Heart left ventricle (tissue), 16 donors: ENCODE measurements at regions not wholly inside any gene's neighbourhood (a gene's known extent, or its start where the extent isn't known, plus 50 kb on each side); places are given as distances from the start of the nearest gene placed in this dataset.
A peak's percentile ranks its signal among the peaks of the same experiment; 100 is the strongest.

Experiments used
- ATAC-seq, 4 donors: fragments of 200-7000 bp; cut with Tn5 transposase; one replicate each; pipeline ENCODE4 v1.9.1; 2020 to 2022; ENCODE audit warnings: moderate library complexity in 4 of 4, mild to moderate bottlenecking in 3 of 4, moderate number of reproducible peaks in 1 of 4
- DNase-seq, 5 donors: peaks; one replicate each; pipeline ENCODE4 v3.0.0-alpha.2; 2020
- H3K27ac ChIP-seq, 12 donors: fragments of 200-600 bp; sonication (generic) in 4 of 12; one replicate each; pipeline versions ENCODE4 v1.5.0 to v1.8.0; 2016 to 2022; ENCODE audit warnings: mild to moderate bottlenecking in 2 of 12
- H3K27me3 ChIP-seq, 9 donors: fragments of 200-600 bp; sonication (generic) in 2 of 9; one replicate each; pipeline versions ENCODE4 v1.5.1 to v1.8.0; 2016 to 2022; ENCODE audit warnings: mild to moderate bottlenecking in 3 of 9
- H3K36me3 ChIP-seq, 9 donors: fragments of 200-600 bp; sonication (generic) in 2 of 9; one replicate each; pipeline versions ENCODE4 v1.5.0 to v1.8.0; 2018 to 2022; ENCODE audit warnings: mild to moderate bottlenecking in 2 of 9
- H3K4me1 ChIP-seq, 12 donors: fragments of 200-600 bp; sonication (generic) in 4 of 12; one replicate each; pipeline versions ENCODE4 v1.5.0 to v1.8.0; 2016 to 2022; ENCODE audit warnings: mild to moderate bottlenecking in 3 of 12
- H3K4me3 ChIP-seq, 12 donors: fragments of 200-600 bp; sonication (generic) in 4 of 12; one replicate each; pipeline versions ENCODE4 v1.5.0 to v1.8.0; 2017 to 2022; ENCODE audit warnings: mild to moderate bottlenecking in 9 of 12, moderate library complexity in 4 of 12
- H3K9me3 ChIP-seq, 12 donors: fragments of 200-600 bp; sonication (generic) in 4 of 12; one replicate each; pipeline versions ENCODE4 v1.5.0 to v1.8.0; 2016 to 2022; ENCODE audit warnings: mild to moderate bottlenecking in 1 of 12
- CTCF ChIP-seq, 12 donors: fragments of 200-600 bp; sonication (generic) in 4 of 12; IDR thresholded peaks; one replicate each; pipeline versions ENCODE4 v1.5.0 to v1.8.0; 2018 to 2022; ENCODE audit warnings: antibody characterized with exemption in 12 of 12, mild to moderate bottlenecking in 5 of 12
- POLR2A ChIP-seq, 2 donors: fragments of 450-650 bp; IDR thresholded peaks; one replicate each; pipeline ENCODE4 v1.6.1; 2017; ENCODE audit warnings: antibody characterized with exemption in 2 of 2, mild to moderate bottlenecking in 2 of 2, moderate library complexity in 2 of 2
- WGBS, 4 donors: extraction: QIAGEN DNeasy Blood & Tissue Kit in 2 of 4; methylation state at CpG; one replicate each; pipeline versions ENCODE4 v1.1.5 to v1.1.7; 2013 to 2018; 5-methylcytosine and 5-hydroxymethylcytosine counted together
- intact Hi-C, 10 donors: fragments of 100-400 bp; cut with DNase I; formaldehyde crosslinking; loops; one replicate each; pipeline versions ENCODE4 v1.11.1 to v1.14.2; 2022
- donor health status: ischemic (EF 13 %, LVEDD 7.1; RV severe dilation, severe dysfunction).
- donor health status: healthy with polysubstance abuse.
- donor health status: DM: no; HTN: yes; CAD: no.
- donor health status: DM: no; HTN: no; CAD: no.
- donor health status: ischemic (EF 25% LVEDD 6.9; RV normal size, moderate dysfunction).
- donor health status: ischemic (EF 25% LVEDD 5.7; RV mildly dilated, moderate dysfunction).
- donor health status: healthy.
- donor health status: DM: yes; HTN: yes; CAD: no.
- donor health status: ischemic (EF 35%, LVEDD 5.7; RV mildly dilated, moderate dysfunction).
- donor health status: nonischemic (EF 11% LVEDD 7.7; RV severe dilation, severe dysfunction).
- donor health status: DM: yes; HTN: yes; CAD: no.
- donor health status: PGD.
- donor health status: ischemic (EF 29% LVEDD 5.4; RV normal size, mild dysfunction).
- donor health status: nonischemic (EF 23%, LVEDD 6.1; RV moderate dilation, normal function).

GRCh38 chr7:45241339-45242109 lies 83.9 kb downstream of the RAMP3 start:
- H3K4me1 ChIP-seq, result peaks cover 0 to 41% (median 15%) of the 10 kb centered on the region in 12 donors
- DNase-seq (peak in 2 of 5 donors; percentile 57 to 71), ATAC-seq (peak in 3 of 4 donors; percentile 63 to 75 (median 74))
- intact Hi-C loops, result loop anchor here in 3 of 10 donors (2.0 to 5.0 kb wide), 3 partner anchors 31 to 84 kb away; partner anchors contain the start of gene RAMP3 (in 2 of the 3)
- H3K4me3 ChIP-seq, result no peak overlapping the region
- no peak for TF ChIP-seq POLR2A (IDR thresholded peaks at IDR 0.05)
- no peak for TF ChIP-seq CTCF (IDR thresholded peaks at IDR 0.05)
- H3K27ac ChIP-seq, result peak overlapping the region; percentile 38 to 87 (median 65)
- H3K36me3 ChIP-seq, result no peaks in the 10 kb centered on the region
- peaks cover 0 to 5% (median 0%) of the 10 kb centered on the region in 9 donors for H3K27me3 ChIP-seq
- no peaks in the 10 kb centered on the region for H3K9me3 ChIP-seq
- WGBS, 4 donors, result 61 to 73% (median 67%) methylated on average over 11 of the region's 11 CpGs

DNA sequence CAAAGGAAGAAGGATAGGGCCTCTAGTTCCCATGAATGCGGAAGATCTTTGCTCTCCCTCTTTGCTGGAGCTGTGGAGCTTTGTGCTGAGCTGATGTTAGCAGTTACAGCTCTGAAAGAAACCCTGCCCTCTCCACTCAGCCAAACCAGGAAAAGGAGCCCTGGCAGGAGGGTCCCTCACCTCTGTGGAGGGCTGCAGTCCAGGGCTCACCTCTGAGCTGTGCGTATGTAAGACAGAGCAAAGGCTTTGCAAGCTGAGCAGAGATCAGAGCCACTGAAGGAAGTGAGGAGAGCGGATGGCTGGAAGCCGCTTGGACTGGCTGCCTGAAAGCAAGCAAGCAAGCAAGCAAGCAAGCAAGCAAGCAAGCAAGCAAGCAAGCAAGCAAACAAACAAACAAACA lies 84.7 kb downstream of the RAMP3 start:
- WGBS, 4 donors, result 67 to 77% (median 75%) methylated on average over 4 of the region's 4 CpGs
- DNase-seq, result no peak
- Histone ChIP-seq H3K27me3 (peaks cover 0 to 5% (median 0%) of the 10 kb centered on the region in 9 donors), H3K9me3 (peaks cover 0 to 3% (median 0%) of the 10 kb centered on the region in 12 donors), H3K36me3 (no peaks in the 10 kb centered on the region), H3K4me3 (no peak overlapping the region), H3K27ac (peak overlapping the region in 11 of 12 donors; percentile 10 to 87 (median 70)), H3K4me1 (peaks cover 0 to 43% (median 15%) of the 10 kb centered on the region in 12 donors)
- intact Hi-C loops, result loop anchor here in 3 of 10 donors (5.0 kb wide), 2 partner anchors 40 to 85 kb away; partner anchors contain the start of gene RAMP3 (in 2 of the 3)
- ATAC-seq, result no peak
- TF ChIP-seq POLR2A (IDR thresholded peaks at IDR 0.05), result no peak

DNA sequence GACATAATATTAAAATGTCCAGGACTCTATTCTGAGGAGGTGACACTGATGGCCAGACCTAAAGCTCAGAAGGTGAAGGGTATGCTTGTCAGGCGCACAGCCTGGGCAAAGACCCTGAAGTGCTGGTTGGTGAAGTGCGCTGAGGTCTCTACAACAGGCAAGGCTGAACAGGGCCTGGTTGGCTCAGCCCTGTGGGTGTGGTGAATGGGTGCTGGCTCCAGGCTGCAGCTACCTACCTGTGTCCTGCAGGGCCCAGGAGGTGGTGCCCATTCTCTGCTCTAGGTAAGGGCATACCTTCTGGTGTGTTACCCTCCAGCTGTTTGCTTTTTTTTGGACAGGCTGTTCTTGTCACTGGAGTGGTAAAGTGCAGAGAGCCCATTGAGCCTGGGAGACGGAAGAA lies 85.1 kb downstream of the RAMP3 start:
- Histone ChIP-seq H3K36me3 (no peaks in the 10 kb centered on the region), H3K27me3 (peaks cover 0 to 5% (median 0%) of the 10 kb centered on the region in 9 donors), H3K4me3 (no peak overlapping the region), H3K4me1 (peaks cover 0 to 43% (median 15%) of the 10 kb centered on the region in 12 donors), H3K27ac (peak overlapping the region in 4 of 12 donors; percentile 10 to 87 (median 60)), H3K9me3 (peaks cover 0 to 6% (median 0%) of the 10 kb centered on the region in 12 donors)
- TF ChIP-seq POLR2A (IDR thresholded peaks at IDR 0.05), result no peak
- TF ChIP-seq CTCF (IDR thresholded peaks at IDR 0.05), result no peak
- WGBS, 4 donors, result 84 to 100% (median 92%) methylated on average over 3 of the region's 3 CpGs
- no peak for DNase-seq
- ATAC-seq, result peak in 1 of 4 donors; percentile 23
- intact Hi-C loops, result loop anchor here in 3 of 10 donors (5.0 kb wide), 2 partner anchors 40 to 85 kb away; partner anchors contain the start of gene RAMP3 (in 2 of the 3)

GRCh38 chr7:45244981-45245380 lies 87.4 kb downstream of the RAMP3 start:
- Histone ChIP-seq H3K36me3 (no peaks in the 10 kb centered on the region), H3K27ac (no peak overlapping the region), H3K27me3 (peaks cover 0 to 5% (median 0%) of the 10 kb centered on the region in 9 donors), H3K4me3 (no peak overlapping the region), H3K4me1 (peaks cover 0 to 35% (median 9%) of the 10 kb centered on the region in 12 donors), H3K9me3 (peaks cover 0 to 13% (median 0%) of the 10 kb centered on the region in 12 donors)
- 60 to 81% (median 70%) methylated on average over 2 of the region's 2 CpGs for WGBS, 4 donors
- intact Hi-C loops, result loop anchor here in 3 of 10 donors (5.0 kb wide), 2 partner anchors 43 to 88 kb away; partner anchors contain the start of gene RAMP3 (in 2 of the 3)
- no peak for DNase-seq
- TF ChIP-seq POLR2A (IDR thresholded peaks at IDR 0.05), result no peak
- ATAC-seq, result no peak

- peaks cover 0 to 13% (median 0%) of the 10 kb centered on the region in 12 donors for H3K9me3 ChIP-seq
- no peak overlapping the region for H3K4me3 ChIP-seq
- peaks cover 0 to 5% (median 0%) of the 10 kb centered on the region in 9 donors for H3K27me3 ChIP-seq
- H3K36me3 ChIP-seq, result no peaks in the 10 kb centered on the region
- no peak for TF ChIP-seq CTCF (IDR thresholded peaks at IDR 0.05)
- no peak for TF ChIP-seq POLR2A (IDR thresholded peaks at IDR 0.05)
- intact Hi-C loops, result no loop called here
- ATAC-seq, result peak; percentile 28 to 86 (median 47)
- peaks cover 0 to 24% (median 7%) of the 10 kb centered on the region in 12 donors for H3K4me1 ChIP-seq
- peak overlapping the region in 5 of 12 donors; percentile 3 to 17 (median 9) for H3K27ac ChIP-seq
- no peak for DNase-seq
- 58 to 68% (median 62%) methylated on average over 3 of the region's 3 CpGs for WGBS, 4 donors
Observed at GRCh38 chr7:45246339-45246738, 88.7 kb downstream of the RAMP3 start.
